Trophoblast cell (in vitro differentiated cells and primary cell): ENCODE measurements at regions not wholly inside any gene's neighbourhood (a gene's known extent, or its start where the extent isn't known, plus 50 kb on each side); places are given as distances from the start of the nearest gene placed in this dataset.

ENCODE experiments used
- DNase-seq, 2 donors: peaks; one replicate each; pipeline ENCODE4 v3.0.0-alpha.2; 2016
- H2AFZ ChIP-seq: 2 replicates; pipeline ENCODE4 v1.6.1; 2013; ENCODE audit warnings: low read length, moderate library complexity, mild to moderate bottlenecking; ENCODE audit not compliant: insufficient read depth, poor library complexity
- H2AK5ac ChIP-seq: 2 replicates; pipeline ENCODE4 v1.6.1; 2013; ENCODE audit warnings: mild to moderate bottlenecking, low read length
- H2BK120ac ChIP-seq: 2 replicates; pipeline ENCODE4 v1.6.1; 2013; ENCODE audit warnings: low read length, mild to moderate bottlenecking, moderate library complexity; ENCODE audit not compliant: insufficient read depth, poor library complexity
- H2BK12ac ChIP-seq: 2 replicates; pipeline ENCODE4 v1.6.1; 2013; ENCODE audit warnings: mild to moderate bottlenecking, low read length, moderate library complexity
- H2BK5ac ChIP-seq: 2 replicates; pipeline ENCODE4 v1.6.1; 2013; ENCODE audit warnings: low read length, low read depth, moderate library complexity, mild to moderate bottlenecking; ENCODE audit not compliant: poor library complexity
- H3K14ac ChIP-seq: 2 replicates; pipeline ENCODE4 v1.6.1; 2013; ENCODE audit warnings: mild to moderate bottlenecking, low read length
- H3K18ac ChIP-seq: 2 replicates; pipeline ENCODE4 v1.6.1; 2013; ENCODE audit warnings: mild to moderate bottlenecking, low read length
- H3K23ac ChIP-seq: 2 replicates; pipeline ENCODE4 v1.6.1; 2013; ENCODE audit warnings: low read length
- H3K27ac ChIP-seq: 2 replicates; pipeline ENCODE4 v1.5.1; 2013; ENCODE audit warnings: low read depth, mild to moderate bottlenecking, inconsistent platforms, low read length, moderate library complexity
- H3K27me3 ChIP-seq: 2 replicates; pipeline ENCODE4 v1.6.1; 2013; ENCODE audit warnings: inconsistent platforms, mild to moderate bottlenecking, low read length, moderate library complexity; ENCODE audit not compliant: insufficient read depth
- H3K36me3 ChIP-seq, 2 experiments: 1 replicate in 1 of 2; 2 replicates in 1 of 2; pipeline ENCODE4 v1.6.1; 2013; ENCODE audit warnings: low read length in 2 of 2, mild to moderate bottlenecking in 2 of 2, moderate library complexity in 1 of 2; ENCODE audit not compliant: insufficient read depth in 2 of 2, control insufficient read depth in 1 of 2
- H3K4ac ChIP-seq: 2 replicates; pipeline ENCODE4 v1.6.1; 2013; ENCODE audit warnings: low read depth, mild to moderate bottlenecking, low read length, moderate library complexity
- H3K4me1 ChIP-seq, 2 experiments: 1 replicate in 1 of 2; 2 replicates in 1 of 2; pipeline ENCODE4 v1.6.1; 2013; ENCODE audit warnings: low read length in 2 of 2, mild to moderate bottlenecking in 2 of 2, moderate library complexity in 1 of 2; ENCODE audit not compliant: insufficient read depth in 2 of 2, control insufficient read depth in 1 of 2
- H3K4me2 ChIP-seq: 2 replicates; pipeline ENCODE4 v1.6.1; 2013; ENCODE audit warnings: inconsistent platforms, mild to moderate bottlenecking, low read length, moderate library complexity
- H3K4me3 ChIP-seq: 2 replicates; pipeline ENCODE4 v1.5.1; 2013; ENCODE audit warnings: mild to moderate bottlenecking, low read depth, low read length, inconsistent platforms
- H3K79me1 ChIP-seq: one replicate; pipeline ENCODE4 v1.6.1; 2013; ENCODE audit warnings: low read length
- H3K79me2 ChIP-seq: 2 replicates; pipeline ENCODE4 v1.6.1; 2013; ENCODE audit warnings: low read length, mild to moderate bottlenecking; ENCODE audit not compliant: control insufficient read depth, insufficient read depth, poor library complexity
- H3K9ac ChIP-seq: 2 replicates; pipeline ENCODE4 v1.6.1; 2013; ENCODE audit warnings: mild to moderate bottlenecking, low read length
- H3K9me3 ChIP-seq: 2 replicates; pipeline ENCODE4 v1.6.1; 2013; ENCODE audit warnings: low read depth, mild to moderate bottlenecking, control low read depth, inconsistent platforms, low read length; ENCODE audit not compliant: insufficient read depth
- H4K12ac ChIP-seq: 2 replicates; pipeline ENCODE4 v1.6.1; 2013; ENCODE audit warnings: low read depth, mild to moderate bottlenecking, low read length, moderate library complexity
- H4K8ac ChIP-seq: 2 replicates; pipeline ENCODE4 v1.6.1; 2013; ENCODE audit warnings: low read depth, mild to moderate bottlenecking, low read length, moderate library complexity
- H4K91ac ChIP-seq: one replicate; pipeline ENCODE4 v1.6.1; 2013; ENCODE audit warnings: low read depth, mild to moderate bottlenecking, low read length, moderate library complexity
- WGBS: extraction: QIAGEN DNeasy Blood & Tissue Kit; methylation state at CpG from one replicate; pipeline ENCODE4 v1.1.7; 2013; ENCODE audit warnings: missing lambda C conversion rate; ENCODE audit not compliant: insufficient read length, insufficient coverage; ENCODE audit errors: extremely low coverage; 5-methylcytosine and 5-hydroxymethylcytosine counted together

DNA sequence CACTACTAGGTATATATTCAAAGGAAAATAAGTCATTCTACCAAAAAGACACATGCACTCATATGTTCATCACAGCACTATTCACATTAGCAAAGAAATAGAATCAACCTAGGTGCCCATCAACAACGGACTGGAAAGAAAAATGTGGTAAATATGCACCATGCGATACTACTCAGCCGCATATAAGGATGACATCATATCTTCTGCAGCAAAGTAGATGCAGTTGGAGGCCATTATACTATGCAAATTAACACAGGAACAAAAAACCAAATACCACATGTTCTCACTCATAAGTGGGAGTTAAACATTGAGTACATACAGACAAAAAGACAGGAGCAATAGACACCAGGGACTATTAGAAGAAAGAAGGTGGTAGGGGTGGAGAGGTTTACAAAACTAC, 412.1 kb upstream of the CWC22 start:
- no peaks in the 10 kb centered on the region for H3K79me1 ChIP-seq
- no peak overlapping the region for H3K4me3 ChIP-seq
- no peak overlapping the region for H3K9ac ChIP-seq
- H4K91ac ChIP-seq: no peak overlapping the region
- H4K12ac ChIP-seq: no peak overlapping the region
- H3K79me2 ChIP-seq: no peaks in the 10 kb centered on the region
- no peak for DNase-seq
- no peaks in the 10 kb centered on the region for H3K4me1 ChIP-seq
- H3K14ac ChIP-seq: no peak overlapping the region
- no peak overlapping the region for H3K4me2 ChIP-seq
- H2AK5ac ChIP-seq: no peak overlapping the region
- H3K4ac ChIP-seq: no peak overlapping the region
- H2BK120ac ChIP-seq: no peak overlapping the region
- H2BK5ac ChIP-seq: no peak overlapping the region
- H3K9me3 ChIP-seq: no peaks in the 10 kb centered on the region
- no peak overlapping the region for H3K23ac ChIP-seq
- H3K18ac ChIP-seq: no peak overlapping the region
- H3K27me3 ChIP-seq: no peaks in the 10 kb centered on the region
- H2AFZ ChIP-seq: no peak overlapping the region
- no peak overlapping the region for H2BK12ac ChIP-seq
- no peak overlapping the region for H3K27ac ChIP-seq
- H3K36me3 ChIP-seq: no peaks in the 10 kb centered on the region
- WGBS: no CpG with 5 or more reads among the region's 3 CpGs
- no peak overlapping the region for H4K8ac ChIP-seq

DNA sequence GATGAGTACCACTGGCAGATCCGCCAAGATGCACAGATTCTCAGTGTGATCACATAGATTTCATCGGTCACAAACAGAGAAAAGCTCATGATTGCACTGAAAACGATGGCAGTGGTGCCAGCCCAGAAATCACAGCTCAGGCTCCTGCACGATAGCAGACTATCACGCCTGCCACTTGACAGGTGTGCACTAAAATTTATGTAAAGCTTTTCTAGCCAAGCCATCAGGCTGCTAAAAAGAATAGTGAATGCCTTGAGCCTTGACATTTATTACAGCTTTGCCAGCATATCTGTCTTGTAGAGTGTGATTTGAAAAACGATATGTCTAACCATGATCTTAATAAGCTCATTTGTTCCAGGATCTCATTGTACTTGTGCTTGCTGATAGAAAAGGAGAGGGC, 409.5 kb upstream of the CWC22 start:
- no peak overlapping the region for H3K14ac ChIP-seq
- H3K27me3 ChIP-seq: no peaks in the 10 kb centered on the region
- no peak overlapping the region for H3K4me2 ChIP-seq
- no peak overlapping the region for H3K9ac ChIP-seq
- H3K79me2 ChIP-seq: no peaks in the 10 kb centered on the region
- no peak overlapping the region for H2BK12ac ChIP-seq
- no peak overlapping the region for H2AFZ ChIP-seq
- H3K4me1 ChIP-seq: no peaks in the 10 kb centered on the region
- H3K4me3 ChIP-seq: no peak overlapping the region
- no peak overlapping the region for H4K12ac ChIP-seq
- H3K27ac ChIP-seq: no peak overlapping the region
- no CpG with 5 or more reads among the region's 6 CpGs for WGBS
- no peaks in the 10 kb centered on the region for H3K9me3 ChIP-seq
- H2BK120ac ChIP-seq: no peak overlapping the region
- H3K18ac ChIP-seq: no peak overlapping the region
- no peak overlapping the region for H3K4ac ChIP-seq
- DNase-seq: no peak
- H2AK5ac ChIP-seq: no peak overlapping the region
- no peak overlapping the region for H4K91ac ChIP-seq
- H3K79me1 ChIP-seq: no peaks in the 10 kb centered on the region
- H3K36me3 ChIP-seq: no peaks in the 10 kb centered on the region
- H4K8ac ChIP-seq: no peak overlapping the region
- no peak overlapping the region for H2BK5ac ChIP-seq
- H3K23ac ChIP-seq: no peak overlapping the region

DNA sequence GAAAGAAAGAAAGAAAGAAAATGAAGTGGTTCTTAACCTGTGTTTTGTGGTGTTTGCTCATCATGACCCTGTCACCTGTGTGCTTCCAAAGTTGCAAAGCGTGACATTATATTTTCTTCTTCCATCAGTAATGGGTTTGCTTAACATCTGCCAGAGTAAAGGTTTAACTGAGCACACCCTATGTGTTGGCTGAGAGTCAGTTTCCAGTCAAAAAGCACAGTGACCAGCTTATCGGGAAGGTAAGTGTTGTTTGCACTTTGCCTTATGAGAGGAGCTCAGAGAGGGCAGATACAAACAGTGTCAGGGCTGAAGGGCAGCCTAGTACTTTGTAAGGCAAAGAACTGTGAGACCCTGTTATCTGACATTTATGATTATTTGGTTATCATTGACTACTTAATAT, 406.2 kb upstream of the CWC22 start:
- Histone ChIP-seq H4K12ac (no peak overlapping the region), H3K4me2 (no peak overlapping the region), H4K8ac (no peak overlapping the region), H4K91ac (no peak overlapping the region), H2BK12ac (no peak overlapping the region), H2BK5ac (no peak overlapping the region), H3K14ac (no peak overlapping the region), H2BK120ac (no peak overlapping the region), H3K27me3 (no peaks in the 10 kb centered on the region), H3K9ac (no peak overlapping the region), H3K4ac (no peak overlapping the region), H3K18ac (no peak overlapping the region), H3K27ac (no peak overlapping the region), H2AFZ (no peak overlapping the region), H3K79me1 (no peaks in the 10 kb centered on the region), H3K79me2 (no peaks in the 10 kb centered on the region), H3K9me3 (no peaks in the 10 kb centered on the region), H3K4me3 (no peak overlapping the region), H2AK5ac (no peak overlapping the region), H3K23ac (no peak overlapping the region), H3K36me3 (no peaks in the 10 kb centered on the region), H3K4me1 (no peaks in the 10 kb centered on the region)
- no CpG with 5 or more reads among the region's 2 CpGs for WGBS
- no peak for DNase-seq

DNA sequence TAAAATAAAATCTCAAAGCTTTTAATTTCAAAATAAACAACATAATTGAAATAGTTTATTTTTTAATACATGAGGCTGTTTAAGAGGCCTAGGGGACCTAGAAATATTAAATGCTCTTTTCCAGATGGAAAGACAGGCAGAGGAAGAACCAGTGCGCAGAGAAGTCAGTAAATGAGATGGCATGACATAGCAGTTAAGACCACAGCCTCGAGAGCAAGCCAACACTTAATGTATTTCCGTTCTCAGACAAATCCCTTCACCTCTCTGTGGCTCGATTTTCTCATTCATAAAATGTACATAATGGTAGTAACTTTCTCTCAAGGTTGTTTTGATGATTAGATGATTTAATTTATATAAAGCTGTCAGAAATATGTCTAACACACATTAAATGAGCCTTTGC, 405.1 kb upstream of the CWC22 start:
- WGBS: no CpG with 5 or more reads among the region's 4 CpGs
- Histone ChIP-seq H3K9me3 (no peaks in the 10 kb centered on the region), H3K4me1 (no peaks in the 10 kb centered on the region), H2AK5ac (no peak overlapping the region), H4K91ac (no peak overlapping the region), H3K27ac (no peak overlapping the region), H2BK120ac (no peak overlapping the region), H3K36me3 (no peaks in the 10 kb centered on the region), H3K79me2 (no peaks in the 10 kb centered on the region), H2AFZ (no peak overlapping the region), H3K9ac (no peak overlapping the region), H2BK12ac (no peak overlapping the region), H4K12ac (no peak overlapping the region), H3K27me3 (no peaks in the 10 kb centered on the region), H3K4me2 (no peak overlapping the region), H2BK5ac (no peak overlapping the region), H3K14ac (no peak overlapping the region), H3K4ac (no peak overlapping the region), H3K4me3 (no peak overlapping the region), H3K23ac (no peak overlapping the region), H4K8ac (no peak overlapping the region), H3K18ac (no peak overlapping the region), H3K79me1 (no peaks in the 10 kb centered on the region)
- DNase-seq: no peak
